GM12878 (cell line): ENCODE measurements at regions not wholly inside any gene's neighbourhood (a gene's known extent, or its start where the extent isn't known, plus 50 kb on each side); places are given as distances from the start of the nearest gene placed in this dataset. TPM values are rescaled to one million over a fixed set of nuclear protein-coding genes. Genes with fewer than 3 reads are reported as not detected.

Experiments used
- ATAC-seq: fragments of 200-7000 bp; cut with Tn5 transposase; 3 replicates; pipeline ENCODE4 v1.9.1; 2020; ENCODE audit warnings: mild to moderate bottlenecking, moderate library complexity
- BruUV-seq: library from RNA; stranded (reverse); fragments of 400-500 nt; replicated peaks from 2 replicates; lab custom pipeline; 2021; lab: Mats Ljungman, UMichigan
- CTCF ChIA-PET: fragments of 300-600 bp; sonication (Branson Sonifier 250); formaldehyde crosslinking; extraction: SDS; loops from one replicate; lab custom pipeline; 2021; ENCODE audit warnings: inconsistent platforms; lab: Yijun Ruan, JAX
- POLR2A ChIA-PET: fragments of 350-600 bp; formaldehyde crosslinking; extraction: SDS; loops from one replicate; lab custom pipeline; 2021; ENCODE audit warnings: inconsistent platforms; lab: Charles Lee
- RAD21 ChIA-PET: fragments of 300-600 bp; sonication (Branson Sonifier 250); formaldehyde crosslinking; loops from one replicate; lab custom pipeline; 2023; ENCODE audit warnings: antibody characterized with exemption; ENCODE audit not compliant: unreplicated experiment; lab: Charles Lee
- SMC1A ChIA-PET: fragments of 300-600 bp; sonication (Branson Sonifier 250); formaldehyde crosslinking; loops from one replicate; lab custom pipeline; 2023; ENCODE audit not compliant: unreplicated experiment, uncharacterized antibody; lab: Charles Lee
- DNase-seq: peaks from one replicate; pipeline ENCODE4 v3.0.0-alpha.2; 2011; ENCODE audit warnings: low read depth, low spot score
- FAIRE-seq: peaks from 3 replicates; lab custom pipeline; 2011; peaks lifted over from hg19 to GRCh38; lab: Jason Lieb, UNC
- H2AFZ ChIP-seq: 2 replicates; pipeline ENCODE4 v1.6.0; 2011; ENCODE audit warnings: low read depth, low read length, control low read depth; ENCODE audit not compliant: control insufficient read depth
- H3K27ac ChIP-seq: 2 replicates; pipeline ENCODE4 v1.5.1; 2011; ENCODE audit warnings: control low read depth; ENCODE audit not compliant: control insufficient read depth, insufficient read depth
- H3K27me3 ChIP-seq, 2 experiments: replicated peaks in 1 of 2; 2 replicates each; pipeline versions ENCODE4 v1.6.0 to v1.6.1; 2011; ENCODE audit warnings: low read length in 1 of 2; ENCODE audit not compliant: control insufficient read depth in 2 of 2, insufficient read depth in 2 of 2
- H3K36me3 ChIP-seq, 2 experiments: 2 replicates each; pipeline ENCODE4 v1.5.1; 2011; ENCODE audit warnings: low read length in 1 of 2; ENCODE audit not compliant: control insufficient read depth in 2 of 2, insufficient read depth in 2 of 2
- H3K4me1 ChIP-seq: 2 replicates; pipeline ENCODE4 v1.6.1; 2011; ENCODE audit warnings: mild to moderate bottlenecking, low read length, moderate library complexity, mixed read lengths; ENCODE audit not compliant: control insufficient read depth, insufficient read depth
- H3K4me2 ChIP-seq: 2 replicates; pipeline ENCODE4 v1.6.0; 2011; ENCODE audit warnings: control low read depth; ENCODE audit not compliant: control insufficient read depth, insufficient read depth
- H3K4me3 ChIP-seq: fragments of 200-600 bp; sonication (generic); 2 replicates; pipeline ENCODE4 v1.5.1; 2016
- H3K79me2 ChIP-seq: 2 replicates; pipeline ENCODE4 v1.6.0; 2011; ENCODE audit warnings: low read length; ENCODE audit not compliant: control insufficient read depth, insufficient read depth
- H3K9ac ChIP-seq: 2 replicates; pipeline ENCODE4 v1.8.0; 2011; ENCODE audit warnings: low read length, control low read depth, mixed read lengths; ENCODE audit not compliant: control insufficient read depth, insufficient read depth
- H3K9me3 ChIP-seq: replicated peaks from 3 replicates; pipeline ENCODE4 v1.5.1; 2011; ENCODE audit warnings: mild to moderate bottlenecking, low read length; ENCODE audit not compliant: control insufficient read depth, insufficient read depth
- H4K20me1 ChIP-seq: 2 replicates; pipeline ENCODE4 v1.6.0; 2011; ENCODE audit not compliant: control insufficient read depth, insufficient read depth
- KLF5 ChIP-seq: fragments of 450-650 bp; IDR thresholded peaks from 2 replicates; pipeline ENCODE4 v1.6.1; 2014; ENCODE audit warnings: mild to moderate bottlenecking; ENCODE audit not compliant: partially characterized antibody
- PAX8 ChIP-seq: fragments of 450-650 bp; IDR thresholded peaks from 2 replicates; pipeline ENCODE4 v1.6.1; 2017; ENCODE audit warnings: mild to moderate bottlenecking, moderate library complexity
- WGBS: methylation state at CpG from one replicate; pipeline ENCODE4 v1.1.6; 2016; ENCODE audit warnings: low lambda C conversion rate; ENCODE audit not compliant: insufficient replicate concordance, insufficient coverage; ENCODE audit errors: missing lambda C conversion rate; 5-methylcytosine and 5-hydroxymethylcytosine counted together
- in situ Hi-C: fragments of 300-500 bp; cut with MboI; formaldehyde crosslinking; loops from 9 replicates; pipeline ENCODE4 v1.14.3; 2018; ENCODE audit warnings: mixed read lengths
- intact Hi-C: fragments of 100-400 bp; cut with micrococcal nuclease; formaldehyde crosslinking; loops from one replicate; pipeline ENCODE4 v1.14.2; 2022; ENCODE audit not compliant: unreplicated experiment
- small RNA-seq: library from RNA; depleted of rRNA; stranded (forward); fragments of <200 nt; gene quantifications from one replicate; pipeline ENCODE3, GENCODE V24; 2014

GRCh38 chr16:72222503-72222902 lies 50.5 kb upstream of the PMFBP1 start:
- Histone ChIP-seq H3K9me3 (no peaks in the 10 kb centered on the region), H2AFZ (no peak overlapping the region), H3K27ac (no peak overlapping the region), H3K36me3 (no peaks in the 10 kb centered on the region), H3K9ac (no peak overlapping the region), H3K4me1 (no peaks in the 10 kb centered on the region), H3K27me3 (no peaks in the 10 kb centered on the region), H3K79me2 (no peaks in the 10 kb centered on the region), H3K4me3 (no peak overlapping the region), H4K20me1 (no peaks in the 10 kb centered on the region), H3K4me2 (no peak overlapping the region)
- no TSS peak for BruUV-seq
- WGBS: 74% methylated on average over 2 of the region's 2 CpGs
- POLR2A ChIA-PET: no interaction called here
- in situ Hi-C loops (no loop called here), intact Hi-C loops (no loop called here)
- FAIRE-seq: no peak
- SMC1A ChIA-PET: interaction anchor here (1.0 kb wide), 1 partner anchor 12 kb away, joined by 3 read pairs; no protein-coding TSS in a partner anchor
- TF ChIP-seq PAX8: no peak
- TF ChIP-seq KLF5: no peak
- RAD21 ChIA-PET: interaction anchor here (0.8 kb wide), 1 partner anchor 37 kb away, joined by 4 read pairs; no protein-coding TSS in a partner anchor
- no peak for DNase-seq
- no peak for ATAC-seq
- CTCF ChIA-PET: no interaction called here

Small RNAs in the stretch of these regions (small RNA-seq; reads per million reads assigned to genes)
- gene RF00026: not detected
- gene RNU7-90P: not detected
